A673 (cell line): ENCODE measurements at regions not wholly inside any gene's neighbourhood (a gene's known extent, or its start where the extent isn't known, plus 50 kb on each side); places are given as distances from the start of the nearest gene placed in this dataset.

ENCODE experiments used
- CTCF ChIP-seq: fragments of 300-800, 200-600 bp; sonication (generic); conservative IDR thresholded peaks from 2 replicates; pipeline ENCODE4 v1.5.1; 2017; ENCODE audit warnings: low read depth, mild to moderate bottlenecking, antibody characterized with exemption, low read length, moderate library complexity, mixed read lengths
- EZH2 ChIP-seq: fragments of 200-600 bp; sonication (generic); IDR thresholded peaks from 2 replicates; pipeline ENCODE4 v1.6.1; 2017; ENCODE audit warnings: borderline replicate concordance, low read depth, mild to moderate bottlenecking, mixed read lengths, antibody characterized with exemption, low read length; ENCODE audit not compliant: poor library complexity, severe bottlenecking

- TF ChIP-seq CTCF, result no peak
- TF ChIP-seq EZH2, result no peak
Observed at GRCh38 chr3:168802766-168803165, 707.0 kb upstream of the GOLIM4 start.
